SIG-M5 treated with dmso at 0.1 percent for 504 hours (cell line): ENCODE measurements at regions not wholly inside any gene's neighbourhood (a gene's known extent, or its start where the extent isn't known, plus 50 kb on each side); places are given as distances from the start of the nearest gene placed in this dataset.
"Not testable (repeated sequence)": the region's sequence is repeated elsewhere in the genome, so short reads cannot be mapped to it uniquely, and the experiment has no call there.

Experiments used
- DNase-seq: peaks from one replicate; lab custom pipeline; 2025; ENCODE audit not compliant: unreplicated experiment; lab: John Stamatoyannopoulos, UW

- DNase-seq, result no peak
Measured at GRCh38 chrX:40253771-40254170, 156.0 kb upstream of the BCOR start.

DNA sequence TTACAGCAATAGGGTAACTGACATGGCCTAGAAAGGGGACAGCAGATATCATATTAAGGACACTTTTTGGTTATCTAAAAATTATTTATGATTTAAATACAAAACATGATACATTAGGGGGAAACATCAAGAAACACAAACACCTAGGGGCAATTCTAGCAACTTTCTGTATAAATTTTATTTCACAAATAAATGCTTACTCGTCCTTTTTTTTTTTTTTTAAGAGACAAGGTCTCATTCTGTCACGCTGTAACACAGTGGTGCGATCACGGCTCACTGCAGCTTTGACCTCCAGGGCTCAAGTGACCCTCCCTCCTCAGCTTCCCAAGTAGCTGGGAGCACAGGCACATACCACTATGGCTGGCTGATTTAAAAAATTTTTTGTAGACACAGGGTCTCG is 151.8 kb upstream of the BCOR start:
- DNase-seq, result no peak

GRCh38 chrX:40248822-40249221 is 151.1 kb upstream of the BCOR start:
- DNase-seq, result no peak

DNA sequence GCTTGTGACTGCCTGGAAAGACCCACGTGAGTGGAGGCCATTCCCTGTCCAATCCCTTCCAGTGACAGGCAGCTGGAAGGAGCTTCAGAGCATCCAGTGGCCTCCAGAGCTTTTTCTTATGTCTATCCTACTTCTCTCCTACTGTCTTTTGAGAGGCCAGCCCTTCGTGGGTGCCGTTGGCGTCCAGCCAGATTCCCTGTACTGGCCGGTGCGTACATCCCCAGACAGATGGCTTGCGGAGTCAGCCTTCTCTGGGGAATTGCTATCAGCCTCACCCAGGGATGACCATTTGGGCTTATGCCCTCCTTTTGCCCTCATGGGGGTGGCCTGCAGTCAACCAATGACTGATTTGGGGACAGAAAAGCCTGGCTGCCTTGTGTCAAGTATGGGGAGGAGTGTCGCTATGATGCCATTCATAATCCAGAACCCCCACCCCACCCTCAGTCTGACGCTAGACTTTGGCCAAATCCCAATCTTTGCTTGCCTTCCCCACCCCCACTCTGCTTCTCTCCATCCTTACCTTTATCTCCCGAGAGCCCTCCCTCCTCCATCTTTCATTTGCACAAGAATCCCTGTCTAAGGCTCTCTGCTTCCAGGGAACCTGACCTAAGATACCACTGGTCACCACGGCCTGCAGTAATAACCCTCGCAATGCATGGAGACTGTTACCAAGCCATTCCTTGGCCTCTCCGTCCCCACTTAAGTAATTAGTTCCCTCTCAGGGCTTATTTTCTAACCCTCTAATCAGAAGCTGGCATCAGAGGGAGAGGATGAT is 150.3 kb upstream of the BCOR start:
- DNase-seq, result no peak

DNA sequence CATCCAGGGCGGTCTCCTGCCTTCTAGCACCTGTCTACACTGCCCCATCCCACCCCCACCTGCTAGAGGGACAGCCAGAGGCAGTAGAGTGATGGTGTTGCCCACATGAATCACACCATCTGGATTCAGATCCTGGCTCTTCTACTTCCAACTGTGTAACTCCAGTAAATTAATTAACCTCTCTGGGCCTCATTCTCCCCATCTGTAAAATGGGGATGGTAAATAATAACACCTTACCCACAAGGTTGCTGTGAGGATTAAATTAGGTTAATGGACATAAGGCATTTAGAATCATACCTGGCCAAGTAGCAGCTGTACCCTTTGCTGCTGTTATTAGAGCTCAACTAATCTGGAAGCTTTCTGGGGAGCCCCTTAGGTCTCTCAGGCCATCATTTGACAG is 149.6 kb upstream of the BCOR start:
- DNase-seq, result no peak

DNA sequence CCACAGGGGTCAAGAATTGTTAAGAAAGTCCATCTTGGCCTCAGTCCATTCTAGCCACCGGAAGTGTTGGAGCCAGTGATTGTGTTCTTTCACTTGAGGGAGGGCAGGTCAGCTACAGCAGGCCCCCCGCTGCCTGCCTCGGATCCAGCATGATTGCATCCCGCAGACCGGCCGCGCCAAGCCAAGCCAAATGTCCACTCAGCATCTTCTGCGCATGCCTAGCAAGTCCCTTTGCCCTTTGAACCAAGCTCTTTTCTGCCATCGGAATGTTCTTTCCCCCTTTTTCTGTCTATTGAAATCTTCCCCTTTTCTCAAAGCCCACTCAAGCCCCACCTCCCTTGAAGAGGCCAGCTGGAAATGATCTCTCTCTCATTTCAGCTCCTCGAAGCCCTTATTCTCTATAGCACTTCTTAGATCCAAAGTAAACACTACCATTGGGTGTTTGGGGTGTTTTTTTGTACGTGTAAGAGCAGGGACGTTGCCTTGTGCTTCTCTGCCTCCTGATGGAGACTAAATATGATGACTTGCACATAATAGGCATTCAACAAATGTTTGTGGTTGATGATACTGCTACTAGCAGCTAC is 147.8 kb upstream of the BCOR start:
- DNase-seq, result no peak

- no peak for DNase-seq
Measured at GRCh38 chrX:40244980-40245379, 147.2 kb upstream of the BCOR start.

GRCh38 chrX:40243755-40244515 is 146.2 kb upstream of the BCOR start:
- no peak for DNase-seq

DNA sequence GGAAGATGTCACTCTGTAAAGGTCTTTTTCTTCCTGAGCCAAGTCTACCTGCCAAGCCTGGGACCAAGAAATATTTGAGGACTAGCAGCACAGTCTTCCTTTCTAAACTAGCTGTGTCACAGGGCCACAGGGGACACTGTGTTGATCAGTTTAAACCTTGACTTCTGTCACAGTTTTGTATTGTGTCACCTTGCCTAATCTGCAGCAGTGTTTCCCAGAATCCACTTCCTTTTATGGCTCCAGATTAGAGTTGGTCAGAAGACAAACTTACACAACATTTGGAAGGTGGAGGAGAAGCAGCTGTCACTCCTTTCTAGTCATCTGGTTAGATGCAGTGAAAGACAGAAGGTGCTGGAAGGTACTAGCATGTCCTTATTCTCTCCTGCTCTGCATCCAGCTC is 143.1 kb upstream of the BCOR start:
- peak; percentile 41 for DNase-seq

GRCh38 chrX:40237731-40238178 is 140.0 kb upstream of the BCOR start:
- no peak for DNase-seq

GRCh38 chrX:40230646-40231045 is 132.9 kb upstream of the BCOR start:
- DNase-seq, result no peak

DNA sequence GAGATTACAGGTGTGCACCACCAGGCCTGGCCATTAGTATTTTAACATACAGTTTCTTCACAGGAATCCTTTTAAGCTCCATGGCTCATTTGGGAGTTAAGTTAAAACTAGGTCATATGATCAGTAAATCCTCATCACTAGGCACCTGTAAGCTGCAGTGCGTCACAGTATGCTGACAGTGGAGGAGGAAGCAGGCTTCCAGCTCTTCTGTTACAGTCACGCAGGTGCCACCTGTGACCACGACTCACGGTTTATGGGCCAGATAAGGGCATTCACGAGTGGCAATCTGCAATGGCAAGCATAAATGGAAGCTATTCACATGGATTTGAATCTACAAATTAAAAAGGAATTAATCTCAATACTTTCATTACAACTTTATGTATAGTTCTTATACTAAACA is 129.4 kb upstream of the BCOR start:
- no peak for DNase-seq

GRCh38 chrX:40224658-40225057 is 126.9 kb upstream of the BCOR start:
- DNase-seq, result no peak

DNA sequence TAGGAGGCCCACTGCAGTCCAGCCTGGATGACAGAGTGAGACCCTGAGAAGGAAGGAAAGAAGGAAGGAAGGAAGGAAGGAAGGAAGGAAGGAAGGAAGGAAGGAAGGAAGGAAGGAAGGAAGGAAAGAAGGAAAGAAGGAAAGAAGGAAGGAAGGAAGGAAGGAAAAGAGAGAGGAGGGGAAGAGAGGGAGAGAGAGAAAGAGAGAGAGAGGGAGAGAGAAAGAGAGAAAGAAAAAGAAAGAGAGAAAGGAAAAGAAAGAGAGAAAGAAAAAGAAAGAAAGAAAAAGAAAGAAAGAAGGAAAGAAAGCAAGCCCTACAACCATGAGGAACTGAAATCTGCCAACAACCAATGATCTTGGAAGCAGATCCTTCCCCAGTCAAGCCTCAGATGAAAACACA is 124.9 kb upstream of the BCOR start:
- DNase-seq, result not testable (repeated sequence)

GRCh38 chrX:40213092-40213491 is 115.3 kb upstream of the BCOR start:
- no peak for DNase-seq

DNA sequence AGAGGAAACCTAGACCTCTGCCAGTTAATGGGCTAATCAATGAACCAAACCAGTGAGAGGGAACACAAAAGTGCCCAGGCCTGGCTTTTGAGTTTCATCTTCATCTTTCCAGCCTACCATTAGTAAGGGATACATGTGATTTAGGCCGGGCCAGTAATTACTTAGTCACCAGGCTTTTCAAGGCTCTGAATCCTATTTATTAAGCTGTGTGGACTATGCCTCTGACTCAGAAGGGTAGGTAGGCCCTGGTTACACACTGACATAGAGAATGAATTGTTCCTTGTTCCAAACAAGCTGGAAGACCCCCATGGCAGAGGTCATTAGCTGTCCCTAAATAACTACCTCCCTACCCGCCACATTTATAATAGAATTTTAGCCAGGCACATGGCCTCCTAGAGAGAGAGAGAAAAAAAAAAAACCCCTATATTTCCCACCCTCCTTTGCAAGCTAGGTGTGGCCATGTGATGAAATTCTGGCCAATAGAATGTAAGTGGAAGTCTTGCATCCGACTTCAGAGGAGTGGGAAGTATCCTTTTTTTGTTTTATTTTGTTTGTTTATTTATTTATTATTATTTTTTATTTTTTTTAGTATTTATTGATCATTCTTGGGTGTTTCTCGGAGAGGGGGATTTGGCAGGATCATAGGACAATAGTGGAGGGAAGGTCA is 112.3 kb upstream of the BCOR start:
- DNase-seq, result no peak

DNA sequence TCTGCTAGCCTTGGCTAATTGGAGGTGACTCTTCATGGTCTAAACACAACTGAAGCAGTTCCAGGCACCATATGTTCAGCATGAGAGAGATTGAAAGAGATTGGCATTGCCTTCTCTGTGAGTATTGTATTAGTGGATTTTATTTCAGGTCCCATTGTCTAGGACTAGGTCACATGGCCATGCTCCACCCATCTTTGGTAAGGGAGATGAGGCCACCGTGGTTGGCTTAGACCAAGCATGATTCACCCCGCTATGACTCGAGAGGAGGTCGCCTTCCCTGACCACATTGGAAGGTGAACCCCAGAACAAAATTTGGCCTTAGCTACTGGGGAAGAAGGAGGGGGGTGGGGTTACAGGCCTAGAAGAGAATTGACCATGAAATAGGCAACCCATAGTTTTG is 109.9 kb upstream of the BCOR start:
- DNase-seq, result peak; percentile 26

DNA sequence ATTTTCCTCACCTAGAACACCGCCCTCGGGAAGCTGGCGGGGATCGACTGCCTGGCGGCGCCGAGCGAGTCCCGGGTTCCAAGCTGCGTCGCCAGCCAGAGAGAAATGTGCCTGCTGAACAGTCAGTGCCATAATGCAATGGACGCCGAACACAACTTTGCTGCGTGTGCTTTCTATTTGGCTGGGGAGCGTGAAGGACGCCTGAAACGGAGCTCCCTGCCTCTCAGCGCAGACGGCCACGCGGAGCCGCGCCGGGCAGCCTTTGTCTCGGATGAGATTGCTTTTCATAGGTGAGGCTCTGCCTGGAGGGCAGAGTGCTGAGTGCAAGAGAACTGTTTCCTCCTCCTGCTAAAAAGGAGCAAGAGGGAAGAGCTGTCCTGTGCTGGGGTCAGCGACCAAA is 107.7 kb upstream of the BCOR start:
- no peak for DNase-seq

GRCh38 chrX:40202456-40202855 is 104.7 kb upstream of the BCOR start:
- DNase-seq, result no peak

GRCh38 chrX:40201329-40201885 is 103.6 kb upstream of the BCOR start:
- no peak for DNase-seq

- DNase-seq, result no peak
Measured at GRCh38 chrX:40199704-40200103, 101.9 kb upstream of the BCOR start.
